ENCODE measurements at regions not wholly inside any gene's neighbourhood (a gene's known extent, or its start where the extent isn't known, plus 50 kb on each side); places are given as distances from the start of the nearest gene placed in this dataset.

GRCh38 chr6:56343295-56343694, 95.9 kb upstream of the COL21A1 start:
- TF ChIP-seq CTCF (IDR thresholded peaks at IDR 0.05; ENCODE audit: control extremely low read depth in 1 of 3, insufficient read depth in 1 of 3, low read depth in 1 of 3, low read length in 3 of 3) (no peak), RNF2 (IDR thresholded peaks at IDR 0.05; ENCODE audit: borderline replicate concordance, low read depth, low read length, missing control alignments, poor library complexity, severe bottlenecking) (no peak), ATF2 (IDR thresholded peaks at IDR 0.05; ENCODE audit: low read length) (no peak), NRF1 (IDR thresholded peaks at IDR 0.05; ENCODE audit: low read depth, low read length) (no peak), BRCA1 (IDR thresholded peaks at IDR 0.05; ENCODE audit: low read depth, low read length) (no peak)
